GM12878 (cell line): ENCODE measurements at regions not wholly inside any gene's neighbourhood (a gene's known extent, or its start where the extent isn't known, plus 50 kb on each side); places are given as distances from the start of the nearest gene placed in this dataset.

ENCODE experiments used
- ATAC-seq: fragments of 200-7000 bp; cut with Tn5 transposase; 3 replicates; pipeline ENCODE4 v1.9.1; 2020; ENCODE audit warnings: mild to moderate bottlenecking, moderate library complexity
- BruUV-seq: library from RNA; stranded (reverse); fragments of 400-500 nt; replicated peaks from 2 replicates; lab custom pipeline; 2021; lab: Mats Ljungman, UMichigan
- CTCF ChIA-PET: fragments of 300-600 bp; sonication (Branson Sonifier 250); formaldehyde crosslinking; extraction: SDS; loops from one replicate; lab custom pipeline; 2021; ENCODE audit warnings: inconsistent platforms; lab: Yijun Ruan, JAX
- POLR2A ChIA-PET: fragments of 350-600 bp; formaldehyde crosslinking; extraction: SDS; loops from one replicate; lab custom pipeline; 2021; ENCODE audit warnings: inconsistent platforms; lab: Charles Lee
- RAD21 ChIA-PET: fragments of 300-600 bp; sonication (Branson Sonifier 250); formaldehyde crosslinking; loops from one replicate; lab custom pipeline; 2023; ENCODE audit warnings: antibody characterized with exemption; ENCODE audit not compliant: unreplicated experiment; lab: Charles Lee
- SMC1A ChIA-PET: fragments of 300-600 bp; sonication (Branson Sonifier 250); formaldehyde crosslinking; loops from one replicate; lab custom pipeline; 2023; ENCODE audit not compliant: unreplicated experiment, uncharacterized antibody; lab: Charles Lee
- DNase-seq: peaks from one replicate; pipeline ENCODE4 v3.0.0-alpha.2; 2011; ENCODE audit warnings: low read depth, low spot score
- FAIRE-seq: peaks from 3 replicates; lab custom pipeline; 2011; peaks lifted over from hg19 to GRCh38; lab: Jason Lieb, UNC
- H2AFZ ChIP-seq: 2 replicates; pipeline ENCODE4 v1.6.0; 2011; ENCODE audit warnings: low read depth, low read length, control low read depth; ENCODE audit not compliant: control insufficient read depth
- H3K27ac ChIP-seq: 2 replicates; pipeline ENCODE4 v1.5.1; 2011; ENCODE audit warnings: control low read depth; ENCODE audit not compliant: control insufficient read depth, insufficient read depth
- H3K27me3 ChIP-seq, 2 experiments: replicated peaks in 1 of 2; 2 replicates each; pipeline versions ENCODE4 v1.6.0 to v1.6.1; 2011; ENCODE audit warnings: low read length in 1 of 2; ENCODE audit not compliant: control insufficient read depth in 2 of 2, insufficient read depth in 2 of 2
- H3K36me3 ChIP-seq, 2 experiments: 2 replicates each; pipeline ENCODE4 v1.5.1; 2011; ENCODE audit warnings: low read length in 1 of 2; ENCODE audit not compliant: control insufficient read depth in 2 of 2, insufficient read depth in 2 of 2
- H3K4me1 ChIP-seq: 2 replicates; pipeline ENCODE4 v1.6.1; 2011; ENCODE audit warnings: mild to moderate bottlenecking, low read length, moderate library complexity, mixed read lengths; ENCODE audit not compliant: control insufficient read depth, insufficient read depth
- H3K4me2 ChIP-seq: 2 replicates; pipeline ENCODE4 v1.6.0; 2011; ENCODE audit warnings: control low read depth; ENCODE audit not compliant: control insufficient read depth, insufficient read depth
- H3K4me3 ChIP-seq: fragments of 200-600 bp; sonication (generic); 2 replicates; pipeline ENCODE4 v1.5.1; 2016
- H3K79me2 ChIP-seq: 2 replicates; pipeline ENCODE4 v1.6.0; 2011; ENCODE audit warnings: low read length; ENCODE audit not compliant: control insufficient read depth, insufficient read depth
- H3K9ac ChIP-seq: 2 replicates; pipeline ENCODE4 v1.8.0; 2011; ENCODE audit warnings: low read length, control low read depth, mixed read lengths; ENCODE audit not compliant: control insufficient read depth, insufficient read depth
- H3K9me3 ChIP-seq: replicated peaks from 3 replicates; pipeline ENCODE4 v1.5.1; 2011; ENCODE audit warnings: mild to moderate bottlenecking, low read length; ENCODE audit not compliant: control insufficient read depth, insufficient read depth
- H4K20me1 ChIP-seq: 2 replicates; pipeline ENCODE4 v1.6.0; 2011; ENCODE audit not compliant: control insufficient read depth, insufficient read depth
- CHD4 ChIP-seq: fragments of 200-600 bp; sonication (generic); IDR thresholded peaks from 2 replicates; pipeline ENCODE4 v1.6.1; 2016; ENCODE audit warnings: mild to moderate bottlenecking
- EGR1 ChIP-seq, 2 experiments: IDR thresholded peaks; 1 replicate in 1 of 2; 2 replicates in 1 of 2; pipeline ENCODE4 v1.6.1; 2011 to 2012; ENCODE audit warnings: low read depth in 2 of 2, low read length in 2 of 2, borderline replicate concordance in 1 of 2, mild to moderate bottlenecking in 1 of 2, moderate library complexity in 1 of 2
- HDAC6 ChIP-seq: fragments of 200-600 bp; sonication (generic); IDR thresholded peaks from one replicate; pipeline ENCODE4 v1.8.0; 2017; ENCODE audit warnings: antibody characterized with exemption; ENCODE audit not compliant: unreplicated experiment
- IKZF1 ChIP-seq: fragments of 450-650 bp; conservative IDR thresholded peaks from 2 replicates; pipeline ENCODE4 v1.6.1; 2017; ENCODE audit warnings: antibody characterized with exemption, mild to moderate bottlenecking
- LARP7 ChIP-seq: fragments of 450-650 bp; IDR thresholded peaks from 2 replicates; pipeline ENCODE4 v1.6.1; 2017; ENCODE audit warnings: mild to moderate bottlenecking
- MEF2B ChIP-seq: fragments of 450-650 bp; IDR thresholded peaks from 2 replicates; pipeline ENCODE4 v1.6.1; 2018; ENCODE audit warnings: mild to moderate bottlenecking, moderate library complexity; ENCODE audit not compliant: partially characterized antibody, poor library complexity, severe bottlenecking
- MXI1 ChIP-seq: fragments of 150-350 bp; IDR thresholded peaks from 2 replicates; pipeline ENCODE4 v1.6.1; 2011; ENCODE audit warnings: low read depth, mild to moderate bottlenecking, inconsistent platforms, low read length, improper control_type of control experiment
- MYB ChIP-seq: fragments of 150-350 bp; IDR thresholded peaks from 2 replicates; pipeline ENCODE4 v1.6.1; 2014; ENCODE audit warnings: mild to moderate bottlenecking, low read depth, low read length, borderline replicate concordance
- NFIC ChIP-seq: IDR thresholded peaks from 2 replicates; pipeline ENCODE4 v1.6.1; 2012; ENCODE audit warnings: low read depth, mild to moderate bottlenecking, inconsistent platforms, low read length, moderate library complexity
- NFXL1 ChIP-seq: fragments of 450-650 bp; IDR thresholded peaks from 2 replicates; pipeline ENCODE4 v1.6.1; 2017; ENCODE audit warnings: antibody characterized with exemption, mild to moderate bottlenecking, borderline replicate concordance
- NKRF ChIP-seq: fragments of 450-650 bp; conservative IDR thresholded peaks from 2 replicates; pipeline ENCODE4 v1.6.1; 2017; ENCODE audit warnings: mild to moderate bottlenecking, moderate library complexity
- RAD21 ChIP-seq: IDR thresholded peaks from 2 replicates; pipeline ENCODE4 v1.6.1; 2011; ENCODE audit warnings: mild to moderate bottlenecking, low read depth, low read length, moderate library complexity; ENCODE audit not compliant: insufficient read depth
- ZNF207 ChIP-seq: fragments of 450-650 bp; IDR thresholded peaks from 2 replicates; pipeline ENCODE4 v1.6.1; 2014; ENCODE audit warnings: antibody characterized with exemption, mild to moderate bottlenecking, borderline replicate concordance
- ZZZ3 ChIP-seq: IDR thresholded peaks from 2 replicates; pipeline ENCODE4 v1.6.1; 2011; ENCODE audit warnings: low read depth; ENCODE audit not compliant: control insufficient read depth, insufficient read length
- WGBS: methylation state at CpG from one replicate; pipeline ENCODE4 v1.1.6; 2016; ENCODE audit warnings: low lambda C conversion rate; ENCODE audit not compliant: insufficient replicate concordance, insufficient coverage; ENCODE audit errors: missing lambda C conversion rate; 5-methylcytosine and 5-hydroxymethylcytosine counted together
- in situ Hi-C: fragments of 300-500 bp; cut with MboI; formaldehyde crosslinking; loops from 9 replicates; pipeline ENCODE4 v1.14.3; 2018; ENCODE audit warnings: mixed read lengths
- intact Hi-C: fragments of 100-400 bp; cut with micrococcal nuclease; formaldehyde crosslinking; loops from one replicate; pipeline ENCODE4 v1.14.2; 2022; ENCODE audit not compliant: unreplicated experiment
- TF ChIP-seq, protein P1 (sequence below): fragments of 450-650 bp; IDR thresholded peaks from 2 replicates; pipeline ENCODE4 v1.6.1; 2017; ENCODE audit warnings: antibody characterized with exemption, mild to moderate bottlenecking, moderate library complexity

DNA sequence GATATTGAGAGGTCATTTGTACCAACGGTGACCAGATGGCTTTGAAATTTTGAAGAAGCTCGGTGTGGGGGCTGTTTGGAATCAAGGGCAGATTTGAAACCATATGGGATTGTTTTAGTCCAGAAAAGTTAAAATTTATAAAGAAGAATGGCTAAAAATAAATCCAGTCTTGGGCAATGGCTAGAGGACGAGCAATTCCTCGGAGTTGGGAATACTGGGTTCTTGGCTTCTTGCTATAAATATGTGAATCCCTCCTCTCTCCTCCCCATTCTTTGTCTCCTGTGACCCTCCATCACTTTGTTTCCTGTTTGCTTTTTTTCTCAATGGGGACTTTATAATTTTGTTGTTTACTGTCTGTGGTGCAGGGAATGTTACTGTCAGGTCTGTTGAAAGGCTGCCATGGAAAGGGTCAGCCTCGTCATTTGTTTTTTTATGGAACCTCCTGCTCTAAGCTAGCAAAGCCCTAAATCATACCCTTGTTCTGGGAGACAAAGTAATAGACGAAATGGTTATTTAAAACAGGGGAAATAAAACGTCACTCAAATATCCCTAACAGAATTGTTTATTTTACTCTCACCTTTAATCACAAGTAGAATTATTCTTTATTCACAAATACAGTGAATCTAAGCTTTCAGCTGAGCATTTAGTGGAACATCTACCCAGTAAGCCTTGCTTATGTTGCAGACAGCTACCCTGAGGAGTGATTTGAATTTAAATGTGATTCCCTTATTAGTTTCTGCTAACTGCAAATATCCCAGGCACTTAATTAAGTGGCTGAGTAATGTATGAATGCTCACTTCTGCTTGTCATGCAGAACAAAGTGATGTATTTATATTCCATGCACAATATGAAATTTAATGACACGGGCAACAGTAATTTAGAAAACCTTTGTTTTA is 273.1 kb upstream of the NOVA1 start (continued):
- TF ChIP-seq, protein P1, sequence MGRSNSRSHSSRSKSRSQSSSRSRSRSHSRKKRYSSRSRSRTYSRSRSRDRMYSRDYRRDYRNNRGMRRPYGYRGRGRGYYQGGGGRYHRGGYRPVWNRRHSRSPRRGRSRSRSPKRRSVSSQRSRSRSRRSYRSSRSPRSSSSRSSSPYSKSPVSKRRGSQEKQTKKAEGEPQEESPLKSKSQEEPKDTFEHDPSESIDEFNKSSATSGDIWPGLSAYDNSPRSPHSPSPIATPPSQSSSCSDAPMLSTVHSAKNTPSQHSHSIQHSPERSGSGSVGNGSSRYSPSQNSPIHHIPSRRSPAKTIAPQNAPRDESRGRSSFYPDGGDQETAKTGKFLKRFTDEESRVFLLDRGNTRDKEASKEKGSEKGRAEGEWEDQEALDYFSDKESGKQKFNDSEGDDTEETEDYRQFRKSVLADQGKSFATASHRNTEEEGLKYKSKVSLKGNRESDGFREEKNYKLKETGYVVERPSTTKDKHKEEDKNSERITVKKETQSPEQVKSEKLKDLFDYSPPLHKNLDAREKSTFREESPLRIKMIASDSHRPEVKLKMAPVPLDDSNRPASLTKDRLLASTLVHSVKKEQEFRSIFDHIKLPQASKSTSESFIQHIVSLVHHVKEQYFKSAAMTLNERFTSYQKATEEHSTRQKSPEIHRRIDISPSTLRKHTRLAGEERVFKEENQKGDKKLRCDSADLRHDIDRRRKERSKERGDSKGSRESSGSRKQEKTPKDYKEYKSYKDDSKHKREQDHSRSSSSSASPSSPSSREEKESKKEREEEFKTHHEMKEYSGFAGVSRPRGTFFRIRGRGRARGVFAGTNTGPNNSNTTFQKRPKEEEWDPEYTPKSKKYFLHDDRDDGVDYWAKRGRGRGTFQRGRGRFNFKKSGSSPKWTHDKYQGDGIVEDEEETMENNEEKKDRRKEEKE: no peak
- TF ChIP-seq RAD21 (no peak), NKRF (no peak)

GRCh38 chr14:26872515-26873361 is 274.9 kb upstream of the NOVA1 start:
- BruUV-seq: no TSS peak
- SMC1A ChIA-PET: no interaction called here
- TF ChIP-seq ZNF207: no peak
- no peak for TF ChIP-seq MEF2B
- TF ChIP-seq MXI1: no peak
- TF ChIP-seq HDAC6: no peak
- TF ChIP-seq MYB: no peak
- TF ChIP-seq NFIC: no peak
- TF ChIP-seq CHD4: no peak
- TF ChIP-seq ZZZ3: no peak
- no peak for TF ChIP-seq NFXL1
- TF ChIP-seq EGR1 (IDR thresholded peaks at IDR 0.05; ENCODE audit: borderline replicate concordance in 1 of 2, low read depth in 2 of 2, low read length in 2 of 2): no peak
- no peak for TF ChIP-seq IKZF1
- no peak for TF ChIP-seq LARP7
- CTCF ChIA-PET: no interaction called here
- Histone ChIP-seq H2AFZ (no peak overlapping the region), H3K36me3 (no peaks in the 10 kb centered on the region), H3K27ac (no peak overlapping the region), H3K9me3 (no peaks in the 10 kb centered on the region), H3K27me3 (no peaks in the 10 kb centered on the region), H3K4me2 (no peak overlapping the region), H4K20me1 (no peaks in the 10 kb centered on the region), H3K9ac (no peak overlapping the region), H3K79me2 (no peaks in the 10 kb centered on the region), H3K4me1 (no peaks in the 10 kb centered on the region), H3K4me3 (no peak overlapping the region)
- in situ Hi-C loops: no loop called here
- POLR2A ChIA-PET: interaction anchor here (0.6 kb wide), 1 partner anchor 13 kb away, joined by 3 read pairs; no protein-coding TSS in a partner anchor
- intact Hi-C loops: no loop called here
- ATAC-seq (no peak), DNase-seq (no peak), FAIRE-seq (no peak)
- WGBS: 6% methylated on average over 8 of the region's 8 CpGs
- RAD21 ChIA-PET: no interaction called here
